ENCODE measurements at regions not wholly inside any gene's neighbourhood (a gene's known extent, or its start where the extent isn't known, plus 50 kb on each side); places are given as distances from the start of the nearest gene placed in this dataset.
"Not testable (repeated sequence)": the region's sequence is repeated elsewhere in the genome, so short reads cannot be mapped to it uniquely, and the experiment has no call there.

DNA sequence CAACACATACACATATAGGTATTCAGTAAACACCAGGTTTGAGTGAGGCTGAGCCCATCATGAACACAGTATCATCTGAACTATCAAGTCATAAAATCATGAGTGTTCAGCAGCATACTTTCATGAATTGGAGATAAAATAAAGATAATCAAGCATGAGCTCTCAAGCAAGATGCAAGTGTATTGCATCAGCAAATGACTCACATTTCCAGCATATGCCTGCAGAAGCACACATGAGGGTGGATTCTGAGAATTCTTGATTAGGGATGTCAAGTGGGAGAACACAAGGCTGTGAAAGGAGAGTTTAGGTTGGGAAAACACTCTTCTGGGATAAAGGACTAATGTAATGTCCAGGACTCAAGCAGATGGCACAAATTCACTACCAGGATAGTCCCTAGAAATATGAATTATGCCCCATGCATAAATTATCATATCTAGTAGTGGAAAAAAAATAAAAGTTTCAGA, 299.2 kb downstream of the SRGAP2C start:
- Histone ChIP-seq H3K36me3 (ENCODE audit: insufficient read depth, low read length) (no peaks in the 10 kb centered on the region), H3K4me2 (ENCODE audit: low read length) (no peak overlapping the region), H3F3A (ENCODE audit: insufficient read depth, low read length) (no peaks in the 10 kb centered on the region), H3K4me1 (ENCODE audit: insufficient read depth, low read length, severe bottlenecking) (no peaks in the 10 kb centered on the region), H3K27me3 (ENCODE audit: insufficient read depth, low read length) (no peaks in the 10 kb centered on the region), H3K79me2 (ENCODE audit: insufficient read depth, low read length) (no peaks in the 10 kb centered on the region), H3K27ac (ENCODE audit: low read depth, low read length, poor library complexity, severe bottlenecking) (no peak overlapping the region), H3K9me2 (ENCODE audit: low read depth, low read length) (no peaks in the 10 kb centered on the region), H3K4me3 (ENCODE audit: low read depth, low read length, poor library complexity, severe bottlenecking) (no peak overlapping the region), H4K20me1 (ENCODE audit: insufficient read depth, low read length) (no peaks in the 10 kb centered on the region), H2AFZ (ENCODE audit: low read length) (no peak overlapping the region), H3K9ac (ENCODE audit: low read length) (no peak overlapping the region), H3K9me3 (ENCODE audit: low read length) (peaks cover 9% of the 10 kb centered on the region)
- TF ChIP-seq EZH2 (IDR thresholded peaks at IDR 0.05; ENCODE audit: borderline replicate concordance, low read length) = no peak
- TF ChIP-seq, protein P1, sequence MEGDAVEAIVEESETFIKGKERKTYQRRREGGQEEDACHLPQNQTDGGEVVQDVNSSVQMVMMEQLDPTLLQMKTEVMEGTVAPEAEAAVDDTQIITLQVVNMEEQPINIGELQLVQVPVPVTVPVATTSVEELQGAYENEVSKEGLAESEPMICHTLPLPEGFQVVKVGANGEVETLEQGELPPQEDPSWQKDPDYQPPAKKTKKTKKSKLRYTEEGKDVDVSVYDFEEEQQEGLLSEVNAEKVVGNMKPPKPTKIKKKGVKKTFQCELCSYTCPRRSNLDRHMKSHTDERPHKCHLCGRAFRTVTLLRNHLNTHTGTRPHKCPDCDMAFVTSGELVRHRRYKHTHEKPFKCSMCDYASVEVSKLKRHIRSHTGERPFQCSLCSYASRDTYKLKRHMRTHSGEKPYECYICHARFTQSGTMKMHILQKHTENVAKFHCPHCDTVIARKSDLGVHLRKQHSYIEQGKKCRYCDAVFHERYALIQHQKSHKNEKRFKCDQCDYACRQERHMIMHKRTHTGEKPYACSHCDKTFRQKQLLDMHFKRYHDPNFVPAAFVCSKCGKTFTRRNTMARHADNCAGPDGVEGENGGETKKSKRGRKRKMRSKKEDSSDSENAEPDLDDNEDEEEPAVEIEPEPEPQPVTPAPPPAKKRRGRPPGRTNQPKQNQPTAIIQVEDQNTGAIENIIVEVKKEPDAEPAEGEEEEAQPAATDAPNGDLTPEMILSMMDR (IDR thresholded peaks at IDR 0.05; ENCODE audit: low read length) = no peak

DNA sequence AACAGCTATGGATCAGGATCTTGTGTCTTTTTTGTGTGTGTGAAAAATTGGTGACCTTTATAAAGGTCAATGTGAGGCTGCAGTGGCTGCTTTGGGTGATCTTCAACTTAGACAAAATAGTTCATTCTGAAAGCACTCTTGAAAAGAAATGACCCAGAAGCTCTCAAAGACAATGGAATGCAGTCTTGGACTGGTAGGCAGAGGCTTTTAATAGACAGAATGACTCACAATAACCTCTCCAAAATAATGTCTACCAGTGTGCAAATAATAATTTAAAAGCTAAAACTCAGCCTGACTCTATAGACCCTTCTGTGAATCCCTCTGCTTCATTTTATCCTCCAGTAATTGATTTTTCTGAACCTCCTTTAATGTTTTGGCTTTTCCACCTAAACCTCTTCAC, 310.0 kb downstream of the SRGAP2C start:
- not testable (repeated sequence) for H3K27ac ChIP-seq (ENCODE audit: low read depth, low read length, poor library complexity, severe bottlenecking); H3K79me2 ChIP-seq (ENCODE audit: insufficient read depth, low read length); H3F3A ChIP-seq (ENCODE audit: insufficient read depth, low read length); H3K4me3 ChIP-seq (ENCODE audit: low read depth, low read length, poor library complexity, severe bottlenecking); H3K27me3 ChIP-seq (ENCODE audit: insufficient read depth, low read length); H3K36me3 ChIP-seq (ENCODE audit: insufficient read depth, low read length); H3K9me3 ChIP-seq (ENCODE audit: low read length); H3K9me2 ChIP-seq (ENCODE audit: low read depth, low read length); H3K4me1 ChIP-seq (ENCODE audit: insufficient read depth, low read length, severe bottlenecking); H3K4me2 ChIP-seq (ENCODE audit: low read length); H3K9ac ChIP-seq (ENCODE audit: low read length); H2AFZ ChIP-seq (ENCODE audit: low read length); H4K20me1 ChIP-seq (ENCODE audit: insufficient read depth, low read length)

GRCh38 chr1:121511455-121511854, 326.7 kb downstream of the SRGAP2C start:
- H3K4me3 ChIP-seq (ENCODE audit: low read depth, low read length, poor library complexity, severe bottlenecking); H2AFZ ChIP-seq (ENCODE audit: low read length): not testable (repeated sequence)

GRCh38 chr1:121511876-121512275, 327.1 kb downstream of the SRGAP2C start:
- not testable (repeated sequence) for H2AFZ ChIP-seq (ENCODE audit: low read length); H3K4me2 ChIP-seq (ENCODE audit: low read length); H3K9me2 ChIP-seq (ENCODE audit: low read depth, low read length); H4K20me1 ChIP-seq (ENCODE audit: insufficient read depth, low read length); H3K9me3 ChIP-seq (ENCODE audit: low read length); H3K36me3 ChIP-seq (ENCODE audit: insufficient read depth, low read length); H3K9ac ChIP-seq (ENCODE audit: low read length); H3F3A ChIP-seq (ENCODE audit: insufficient read depth, low read length); H3K27me3 ChIP-seq (ENCODE audit: insufficient read depth, low read length); H3K27ac ChIP-seq (ENCODE audit: low read depth, low read length, poor library complexity, severe bottlenecking); H3K79me2 ChIP-seq (ENCODE audit: insufficient read depth, low read length); H3K4me3 ChIP-seq (ENCODE audit: low read depth, low read length, poor library complexity, severe bottlenecking)
- peaks cover 12% of the 10 kb centered on the region for H3K4me1 ChIP-seq (ENCODE audit: insufficient read depth, low read length, severe bottlenecking)

More at GRCh38 chr1:121511455-121511854, 326.7 kb downstream of the SRGAP2C start:
- H3K9ac ChIP-seq (ENCODE audit: low read length); H4K20me1 ChIP-seq (ENCODE audit: insufficient read depth, low read length); H3K9me2 ChIP-seq (ENCODE audit: low read depth, low read length); H3F3A ChIP-seq (ENCODE audit: insufficient read depth, low read length); H3K9me3 ChIP-seq (ENCODE audit: low read length); H3K4me2 ChIP-seq (ENCODE audit: low read length); H3K4me1 ChIP-seq (ENCODE audit: insufficient read depth, low read length, severe bottlenecking); H3K27me3 ChIP-seq (ENCODE audit: insufficient read depth, low read length); H3K36me3 ChIP-seq (ENCODE audit: insufficient read depth, low read length); H3K79me2 ChIP-seq (ENCODE audit: insufficient read depth, low read length); H3K27ac ChIP-seq (ENCODE audit: low read depth, low read length, poor library complexity, severe bottlenecking): not testable (repeated sequence)

DNA sequence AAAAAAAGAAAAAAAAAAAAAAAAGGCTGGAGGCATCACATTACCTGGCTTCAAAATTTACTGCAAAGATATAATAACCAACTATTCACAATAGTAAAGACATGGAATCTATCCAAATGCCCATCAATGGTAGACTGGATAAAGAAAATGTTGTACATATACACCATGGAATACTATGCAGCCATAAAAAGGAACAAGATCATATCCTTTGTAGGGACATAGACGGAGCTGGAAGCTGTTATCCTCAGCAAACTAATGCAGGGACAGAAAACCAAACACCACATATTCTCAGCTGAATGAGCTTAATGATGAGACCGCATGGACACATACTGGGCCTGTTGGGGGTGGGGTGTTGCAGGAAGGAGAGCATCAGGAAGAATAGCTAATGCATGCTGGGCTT, 330.5 kb downstream of the SRGAP2C start:
- Histone ChIP-seq H3K9ac (ENCODE audit: low read length) (no peak overlapping the region), H3K27me3 (ENCODE audit: insufficient read depth, low read length) (no peaks in the 10 kb centered on the region), H3K79me2 (ENCODE audit: insufficient read depth, low read length) (no peaks in the 10 kb centered on the region), H2AFZ (ENCODE audit: low read length) (no peak overlapping the region), H3K9me3 (ENCODE audit: low read length) (no peaks in the 10 kb centered on the region), H3K4me2 (ENCODE audit: low read length) (no peak overlapping the region), H3K36me3 (ENCODE audit: insufficient read depth, low read length) (no peaks in the 10 kb centered on the region; the same call in 1 of the 2 replicates), H3K4me3 (ENCODE audit: low read depth, low read length, poor library complexity, severe bottlenecking) (no peak overlapping the region), H3K4me1 (ENCODE audit: insufficient read depth, low read length, severe bottlenecking) (peaks cover 33% of the 10 kb centered on the region), H4K20me1 (ENCODE audit: insufficient read depth, low read length) (no peaks in the 10 kb centered on the region), H3K27ac (ENCODE audit: low read depth, low read length, poor library complexity, severe bottlenecking) (no peak overlapping the region), H3K9me2 (ENCODE audit: low read depth, low read length) (no peaks in the 10 kb centered on the region), H3F3A (ENCODE audit: insufficient read depth, low read length) (no peaks in the 10 kb centered on the region)
- TF ChIP-seq EZH2 (IDR thresholded peaks at IDR 0.05; ENCODE audit: borderline replicate concordance, low read length) = no peak
- TF ChIP-seq, protein P1 (IDR thresholded peaks at IDR 0.05; ENCODE audit: low read length) = no peak

Data from OCI-LY1 (cell line).